GM23248 (cell line): ENCODE measurements at regions not wholly inside any gene's neighbourhood (a gene's known extent, or its start where the extent isn't known, plus 50 kb on each side); places are given as distances from the start of the nearest gene placed in this dataset.

ENCODE experiments used
- DNase-seq: peaks from one replicate; pipeline ENCODE4 v3.0.0-alpha.2; 2015
- H2AFZ ChIP-seq: fragments of 200-600 bp; sonication (generic); 2 replicates; pipeline ENCODE4 v1.6.1; 2016; ENCODE audit warnings: antibody characterized with exemption
- H3F3A ChIP-seq: fragments of 200-600 bp; sonication (generic); 2 replicates; pipeline ENCODE4 v1.6.1; 2016; ENCODE audit warnings: mild to moderate bottlenecking, antibody characterized with exemption, mixed run types; ENCODE audit not compliant: insufficient read depth
- H3K27ac ChIP-seq: fragments of 200-600 bp; sonication (generic); 2 replicates; pipeline ENCODE4 v1.5.1; 2016; ENCODE audit warnings: mild to moderate bottlenecking
- H3K27me3 ChIP-seq: fragments of 200-600 bp; sonication (generic); replicated peaks from 2 replicates; pipeline ENCODE4 v1.6.1; 2016; ENCODE audit warnings: mild to moderate bottlenecking; ENCODE audit not compliant: insufficient read depth
- H3K36me3 ChIP-seq: fragments of 200-600 bp; sonication (generic); 2 replicates; pipeline ENCODE4 v1.6.1; 2016; ENCODE audit warnings: low read depth, mild to moderate bottlenecking
- H3K4me1 ChIP-seq: fragments of 200-600 bp; sonication (generic); 2 replicates; pipeline ENCODE4 v1.6.1; 2016; ENCODE audit warnings: mild to moderate bottlenecking; ENCODE audit not compliant: insufficient read depth
- H3K4me2 ChIP-seq: fragments of 200-600 bp; sonication (generic); one replicate; pipeline ENCODE4 v1.6.1; 2016; ENCODE audit warnings: mild to moderate bottlenecking; ENCODE audit not compliant: unreplicated experiment
- H3K4me3 ChIP-seq: fragments of 200-600 bp; sonication (generic); 2 replicates; pipeline ENCODE4 v1.5.1; 2016; ENCODE audit warnings: mild to moderate bottlenecking
- H3K79me2 ChIP-seq: fragments of 200-600 bp; sonication (generic); 2 replicates; pipeline ENCODE4 v1.6.1; 2016; ENCODE audit warnings: mild to moderate bottlenecking; ENCODE audit not compliant: insufficient read depth
- H3K9ac ChIP-seq: fragments of 200-600 bp; sonication (generic); 2 replicates; pipeline ENCODE4 v1.6.1; 2016; ENCODE audit warnings: mild to moderate bottlenecking
- H3K9me2 ChIP-seq: fragments of 200-600 bp; sonication (generic); 2 replicates; pipeline ENCODE4 v1.6.1; 2016; ENCODE audit warnings: mixed run types, mild to moderate bottlenecking, moderate library complexity; ENCODE audit not compliant: insufficient read depth
- H3K9me3 ChIP-seq: fragments of 200-600 bp; sonication (generic); one replicate; pipeline ENCODE4 v1.6.1; 2017; ENCODE audit warnings: low read depth
- H4K20me1 ChIP-seq: fragments of 200-600 bp; sonication (generic); 2 replicates; pipeline ENCODE4 v1.6.0; 2016; ENCODE audit not compliant: insufficient read depth
- EZH2 ChIP-seq: fragments of 200-600 bp; sonication (generic); IDR thresholded peaks from 2 replicates; pipeline ENCODE4 v1.6.1; 2018; ENCODE audit warnings: antibody characterized with exemption, mild to moderate bottlenecking; ENCODE audit not compliant: insufficient read depth, poor library complexity, severe bottlenecking
- EZH2phosphoT487 ChIP-seq: fragments of 200-600 bp; sonication (generic); IDR thresholded peaks from 2 replicates; pipeline ENCODE4 v1.6.1; 2018; ENCODE audit warnings: antibody characterized with exemption, moderate library complexity, mild to moderate bottlenecking, low read depth; ENCODE audit not compliant: insufficient read depth
- WGBS, 2 experiments: methylation state at CpG; one replicate each; pipeline ENCODE4 v1.1.6; 2015 to 2017; ENCODE audit warnings: low lambda C conversion rate in 2 of 2, low coverage in 1 of 2; ENCODE audit errors: missing lambda C conversion rate in 2 of 2; 5-methylcytosine and 5-hydroxymethylcytosine counted together
- in situ Hi-C: fragments of 300-500 bp; cut with MboI; formaldehyde crosslinking; loops from 2 replicates; pipeline ENCODE4 v1.15.0; 2020

DNA sequence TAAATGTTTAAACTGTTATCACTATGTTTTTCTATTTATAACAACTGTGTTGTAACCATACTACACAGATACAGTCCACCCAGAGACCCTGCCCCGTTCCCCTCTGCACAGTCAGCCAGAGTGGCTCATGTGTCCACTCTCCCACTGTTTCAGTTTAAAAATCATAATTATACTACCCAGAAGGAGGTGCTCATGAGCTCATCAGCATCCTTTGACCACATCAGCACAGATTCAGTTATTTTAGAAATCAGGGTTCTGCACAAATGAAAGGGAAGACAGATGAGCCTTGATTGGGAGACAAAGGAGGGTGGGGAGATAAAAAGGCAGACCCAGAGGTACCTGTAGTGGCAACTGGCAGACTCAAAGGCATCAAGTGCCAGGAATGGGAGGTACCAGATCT lies 124.3 kb downstream of the RCN1 start:
- no peak overlapping the region for H3K4me3 ChIP-seq
- TF ChIP-seq EZH2, result no peak
- TF ChIP-seq EZH2phosphoT487, result no peak
- H3K4me2 ChIP-seq, result no peak overlapping the region
- H3K9me3 ChIP-seq, result no peaks in the 10 kb centered on the region
- DNase-seq, result no peak
- H3F3A ChIP-seq, result peaks cover 13% of the 10 kb centered on the region; the same call in 1 of the 2 replicates
- 60 to 63% methylated on average over 1 of the region's 1 CpG for WGBS, 2 experiments
- H3K9me2 ChIP-seq, result no peaks in the 10 kb centered on the region
- H3K36me3 ChIP-seq, result no peaks in the 10 kb centered on the region
- no peak overlapping the region for H3K27ac ChIP-seq
- H4K20me1 ChIP-seq, result no peaks in the 10 kb centered on the region
- no peak overlapping the region for H3K9ac ChIP-seq
- in situ Hi-C loops, result no loop called here
- peaks cover 19% of the 10 kb centered on the region for H3K4me1 ChIP-seq
- H2AFZ ChIP-seq, result no peak overlapping the region
- H3K27me3 ChIP-seq, result no peaks in the 10 kb centered on the region
- no peaks in the 10 kb centered on the region for H3K79me2 ChIP-seq

DNA sequence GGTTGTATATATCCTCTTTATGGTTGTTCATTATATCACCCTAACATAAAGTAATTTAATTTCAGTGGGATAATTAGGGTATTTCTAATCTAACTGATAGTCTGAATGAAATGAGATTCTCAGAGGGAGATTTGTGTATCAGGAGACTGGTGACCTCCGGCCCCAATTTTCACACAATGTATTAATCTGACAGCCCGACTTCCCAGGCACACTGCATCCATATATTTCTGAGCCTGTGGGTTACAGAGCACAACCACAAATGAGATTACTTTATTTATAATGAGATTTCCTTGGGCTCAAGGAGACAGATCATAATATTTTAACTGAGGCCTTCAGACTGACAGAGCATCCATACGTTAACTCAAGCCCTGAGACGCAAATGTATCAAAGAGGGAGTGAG lies 125.9 kb downstream of the RCN1 start:
- Histone ChIP-seq H3K9me2 (no peaks in the 10 kb centered on the region), H3K4me1 (peaks cover 11% of the 10 kb centered on the region), H3K27ac (no peak overlapping the region), H3K9ac (no peak overlapping the region), H3K36me3 (no peaks in the 10 kb centered on the region), H4K20me1 (no peaks in the 10 kb centered on the region), H3K4me2 (no peak overlapping the region), H3K27me3 (no peaks in the 10 kb centered on the region), H3K4me3 (no peak overlapping the region), H3F3A (peaks cover 13% of the 10 kb centered on the region; the same call in 1 of the 2 replicates), H2AFZ (no peak overlapping the region), H3K9me3 (no peaks in the 10 kb centered on the region), H3K79me2 (no peaks in the 10 kb centered on the region)
- DNase-seq, result no peak
- 79 to 82% methylated on average over 4 of the region's 4 CpGs for WGBS, 2 experiments
- in situ Hi-C loops, result no loop called here
- TF ChIP-seq EZH2phosphoT487, result no peak
- no peak for TF ChIP-seq EZH2

DNA sequence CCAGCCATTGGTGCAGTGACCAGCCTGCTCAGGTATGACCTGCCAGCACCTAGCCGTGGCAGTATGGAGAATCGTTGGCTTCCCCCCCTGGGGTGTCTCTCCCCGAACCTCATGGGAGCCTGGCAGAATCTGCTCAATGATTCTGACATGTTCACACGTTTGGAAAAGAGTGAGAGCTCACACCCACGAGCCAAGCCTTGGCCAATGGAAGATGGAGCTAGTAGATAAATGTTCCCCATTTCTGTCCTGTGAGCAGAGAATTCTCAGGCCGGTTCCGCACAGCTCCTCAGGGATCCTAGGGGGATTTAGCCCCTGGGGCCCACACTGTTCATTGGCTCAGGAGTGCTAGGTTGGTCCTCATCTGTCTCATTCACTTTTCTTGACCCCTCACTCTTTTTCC lies 128.4 kb downstream of the RCN1 start:
- Histone ChIP-seq H3K27ac (no peak overlapping the region), H3K79me2 (no peaks in the 10 kb centered on the region), H3K4me2 (no peak overlapping the region), H3K36me3 (no peaks in the 10 kb centered on the region), H3K9me2 (no peaks in the 10 kb centered on the region), H2AFZ (no peak overlapping the region), H4K20me1 (no peaks in the 10 kb centered on the region), H3K4me1 (no peaks in the 10 kb centered on the region), H3K9ac (no peak overlapping the region), H3K9me3 (no peaks in the 10 kb centered on the region), H3F3A (no peaks in the 10 kb centered on the region), H3K4me3 (no peak overlapping the region), H3K27me3 (0 out of 2 replicates have a peak, but pooled peaks cover 3% of the 10 kb centered on the region)
- in situ Hi-C loops, result no loop called here
- 41 to 42% methylated on average over 7 of the region's 7 CpGs for whole genome bisulfite sequencing, 2 experiments
- DNase-seq, result no peak
- TF ChIP-seq EZH2 (no peak), EZH2phosphoT487 (no peak)

DNA sequence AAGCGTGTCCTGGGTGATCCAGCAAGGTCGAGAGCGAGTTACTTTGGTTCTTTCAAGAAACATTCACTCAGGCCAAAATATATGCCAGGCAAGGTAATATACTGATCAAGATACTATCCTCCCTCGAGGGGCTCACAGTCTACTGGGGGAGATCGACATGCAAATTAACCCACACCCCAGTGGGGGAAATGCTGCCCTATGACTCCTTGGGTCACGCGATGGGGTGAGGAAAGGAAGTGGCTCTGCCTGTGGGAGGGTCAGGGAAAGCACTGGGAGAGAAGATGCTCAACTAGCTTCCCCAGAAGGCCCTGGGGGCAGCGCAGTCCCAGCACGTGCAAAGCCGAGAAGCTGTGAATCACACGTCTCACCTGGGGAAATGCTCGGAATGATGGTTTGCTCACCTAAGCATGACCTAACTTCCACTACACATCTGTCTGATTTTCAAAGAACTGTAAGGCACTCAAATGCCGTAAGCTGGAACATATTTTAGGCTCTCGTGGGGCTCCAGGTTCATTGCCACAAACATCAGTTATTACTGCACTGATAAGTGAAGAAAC lies 130.7 kb downstream of the RCN1 start:
- in situ Hi-C loops, result no loop called here
- Histone ChIP-seq H3K9ac (no peak overlapping the region), H3K27ac (no peak overlapping the region), H3K9me2 (no peaks in the 10 kb centered on the region), H3K4me1 (no peaks in the 10 kb centered on the region), H3F3A (no peaks in the 10 kb centered on the region), H3K4me3 (no peak overlapping the region), H3K9me3 (no peaks in the 10 kb centered on the region), H3K36me3 (no peaks in the 10 kb centered on the region), H2AFZ (no peak overlapping the region), H4K20me1 (no peaks in the 10 kb centered on the region), H3K27me3 (0 out of 2 replicates have a peak, but pooled peaks cover 3% of the 10 kb centered on the region), H3K4me2 (no peak overlapping the region), H3K79me2 (no peaks in the 10 kb centered on the region)
- WGBS, 2 experiments, result 61% methylated on average over 14 of the region's 14 CpGs
- no peak for DNase-seq
- TF ChIP-seq EZH2 (no peak), EZH2phosphoT487 (no peak)

DNA sequence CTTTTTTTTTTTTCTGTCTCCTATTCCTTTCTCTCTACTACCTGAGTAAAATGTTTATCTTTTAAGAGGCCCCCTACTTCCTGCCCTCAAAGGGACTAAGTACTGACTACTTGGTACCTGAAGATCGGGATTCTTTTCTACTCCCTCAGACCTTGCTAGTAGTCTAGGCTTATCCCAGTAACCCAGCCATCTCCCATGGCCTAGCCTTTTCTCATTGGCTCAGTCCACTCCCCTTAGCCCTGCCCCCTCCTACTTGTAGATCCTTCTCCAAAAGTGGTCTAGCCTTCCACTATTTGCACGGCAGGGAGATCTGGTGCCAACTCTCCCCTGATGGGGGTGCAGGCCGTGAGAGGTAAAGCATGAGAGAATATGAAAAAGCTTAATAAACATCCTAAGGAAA lies 133.7 kb downstream of the RCN1 start:
- no peak for DNase-seq
- no peak overlapping the region for H3K27ac ChIP-seq
- no peaks in the 10 kb centered on the region for H3F3A ChIP-seq
- no peaks in the 10 kb centered on the region for H3K4me1 ChIP-seq
- H3K36me3 ChIP-seq, result no peaks in the 10 kb centered on the region
- H2AFZ ChIP-seq, result no peak overlapping the region
- no peaks in the 10 kb centered on the region for H3K9me2 ChIP-seq
- TF ChIP-seq EZH2phosphoT487, result no peak
- no peak for TF ChIP-seq EZH2
- no peaks in the 10 kb centered on the region for H3K9me3 ChIP-seq
- 0 out of 2 replicates have a peak, but pooled peaks cover 3% of the 10 kb centered on the region for H3K27me3 ChIP-seq
- no peak overlapping the region for H3K4me3 ChIP-seq
- H3K79me2 ChIP-seq, result no peaks in the 10 kb centered on the region
- WGBS, 2 experiments, result 58 to 65% methylated on average over 3 of the region's 3 CpGs
- H3K4me2 ChIP-seq, result no peak overlapping the region
- H3K9ac ChIP-seq, result no peak overlapping the region
- H4K20me1 ChIP-seq, result no peaks in the 10 kb centered on the region
- in situ Hi-C loops, result no loop called here
